Astrocyte of the spinal cord (primary cell): ENCODE measurements at regions not wholly inside any gene's neighbourhood (a gene's known extent, or its start where the extent isn't known, plus 50 kb on each side); places are given as distances from the start of the nearest gene placed in this dataset.
"Not testable (repeated sequence)": the region's sequence is repeated elsewhere in the genome, so short reads cannot be mapped to it uniquely, and the experiment has no call there.

ENCODE experiments used
- DNase-seq: peaks from one replicate; pipeline ENCODE4 v3.0.0; 2011; ENCODE audit warnings: low read depth, low spot score
- H3K4me3 ChIP-seq: 2 replicates; pipeline ENCODE4 v1.5.1; 2011; ENCODE audit warnings: low read depth, mild to moderate bottlenecking, low read length, moderate library complexity
- CTCF ChIP-seq: IDR thresholded peaks from 2 replicates; pipeline ENCODE4 v1.5.1; 2012; ENCODE audit warnings: low read depth, mild to moderate bottlenecking, low read length, inconsistent platforms
- in situ Hi-C: cut with HindIII; loops from 2 replicates; pipeline ENCODE4 v1.10.0; 2017; ENCODE audit warnings: low sequenced_read_pairs

DNA sequence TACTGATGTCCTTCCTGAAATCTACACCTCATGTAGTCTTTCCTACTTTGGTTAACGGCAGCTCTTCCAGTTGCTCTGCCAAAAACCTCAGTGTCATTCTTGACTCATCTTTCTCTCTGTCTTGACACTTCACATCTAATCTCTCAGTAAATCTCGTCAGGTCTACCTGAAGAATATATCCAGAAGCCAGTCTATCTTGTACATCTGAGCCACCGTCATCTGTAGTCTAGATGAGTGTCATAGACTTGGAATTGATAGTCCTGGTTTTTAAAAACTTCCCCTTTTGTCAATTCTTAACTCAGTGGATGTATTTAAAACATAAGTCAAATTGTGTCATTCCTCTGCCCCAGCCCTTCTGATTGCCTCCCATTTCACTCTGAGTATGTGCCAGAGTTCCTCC lies 90.6 kb downstream of the CCDC74A start:
- in situ Hi-C loops, DNase-seq, H3K4me3 ChIP-seq: not testable (repeated sequence)

DNA sequence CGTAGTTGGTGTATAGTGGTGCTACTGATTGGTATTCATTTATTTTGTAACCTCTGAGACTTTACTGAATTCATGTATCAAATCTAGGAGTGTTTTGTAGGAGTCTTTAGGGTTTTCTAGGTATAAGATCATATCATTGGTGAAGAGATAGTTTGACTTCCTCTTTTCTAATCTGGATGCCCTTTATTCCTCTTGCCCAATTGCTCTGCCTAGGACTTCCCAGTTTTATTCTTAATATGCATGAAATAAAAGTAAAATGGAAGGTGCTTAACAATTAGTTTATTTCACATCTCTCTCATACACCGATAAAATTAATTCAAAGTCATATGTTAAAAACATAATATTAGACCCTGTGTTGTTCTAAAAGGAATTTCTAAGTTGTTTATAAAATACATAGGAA lies 95.2 kb downstream of the CCDC74A start:
- H3K4me3 ChIP-seq, DNase-seq, in situ Hi-C loops: not testable (repeated sequence)

DNA sequence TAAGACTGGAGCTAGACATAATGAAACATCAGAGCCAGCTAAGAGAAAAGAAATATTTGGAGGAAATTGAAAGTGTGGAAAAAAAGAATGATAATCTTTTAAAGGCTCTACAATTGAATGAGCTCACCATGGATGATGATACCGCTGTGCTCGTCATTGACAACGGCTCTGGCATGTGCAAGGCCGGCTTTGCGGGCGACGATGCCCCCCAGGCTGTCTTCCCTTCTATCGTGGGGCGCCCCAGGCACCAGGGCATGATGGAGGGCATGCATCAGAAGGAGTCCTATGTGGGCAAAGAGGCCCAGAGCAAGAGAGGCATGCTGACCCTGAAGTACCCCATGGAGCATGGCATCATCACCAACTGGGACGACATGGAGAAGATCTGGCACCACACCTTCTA lies 98.3 kb downstream of the CCDC74A start:
- H3K4me3 ChIP-seq, in situ Hi-C loops, DNase-seq: not testable (repeated sequence)

- in situ Hi-C loops, DNase-seq, H3K4me3 ChIP-seq: not testable (repeated sequence)
Measured at GRCh38 chr2:131626565-131626964, 98.9 kb downstream of the CCDC74A start.

GRCh38 chr2:131627777-131628176 lies 100.1 kb downstream of the CCDC74A start:
- H3K4me3 ChIP-seq, DNase-seq, in situ Hi-C loops: not testable (repeated sequence)

GRCh38 chr2:131631648-131632047 lies 104.0 kb downstream of the CCDC74A start:
- H3K4me3 ChIP-seq, in situ Hi-C loops, DNase-seq: not testable (repeated sequence)

- DNase-seq, in situ Hi-C loops: not testable (repeated sequence)
Measured at GRCh38 chr2:131633405-131633804, 105.7 kb downstream of the CCDC74A start.

DNA sequence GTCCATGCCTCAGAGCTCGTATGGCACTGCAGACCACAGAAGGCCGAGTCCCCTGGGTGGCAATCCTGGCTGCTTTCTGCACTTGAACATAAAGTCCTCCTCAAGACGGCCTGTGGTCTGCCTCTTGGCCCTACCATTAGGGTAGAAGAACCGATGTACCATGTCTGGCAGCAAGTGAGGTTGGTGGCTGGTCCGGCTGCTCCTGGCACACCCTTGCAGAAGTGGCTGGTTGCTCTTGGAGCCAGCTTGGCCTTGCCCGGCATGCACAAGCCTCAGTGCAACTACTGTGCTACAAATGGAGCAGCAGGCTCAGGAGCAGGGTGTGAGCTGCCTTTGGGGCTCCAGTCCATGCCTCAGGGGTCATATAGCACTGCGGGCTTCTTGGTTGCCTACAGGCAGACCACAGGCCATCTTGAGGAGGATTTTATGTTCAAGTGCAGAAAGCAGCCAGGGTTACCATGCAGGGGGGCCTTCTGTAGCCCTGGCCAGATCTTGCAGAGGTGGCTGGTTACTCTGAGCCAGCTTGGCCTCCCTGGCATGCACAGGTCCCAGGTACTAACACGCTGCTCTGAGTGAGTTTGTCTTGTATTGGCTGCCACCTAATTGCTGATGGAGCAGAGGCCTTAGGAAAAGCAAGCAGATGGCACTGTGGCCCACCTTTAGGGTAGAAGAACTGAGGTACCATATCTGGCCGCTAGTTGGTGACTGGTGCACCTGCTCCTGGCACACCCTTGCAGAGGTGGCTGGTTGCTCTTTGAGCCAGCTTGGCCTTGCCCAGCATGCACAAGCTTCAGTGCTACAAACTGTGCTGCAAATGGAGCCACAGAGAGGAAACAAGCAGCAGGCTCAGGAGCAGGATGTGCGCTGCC lies 106.4 kb downstream of the CCDC74A start:
- DNase-seq, H3K4me3 ChIP-seq, in situ Hi-C loops: not testable (repeated sequence)

More at GRCh38 chr2:131633405-131633804, 105.7 kb downstream of the CCDC74A start:
- not testable (repeated sequence) for H3K4me3 ChIP-seq

- DNase-seq, result no peak
- in situ Hi-C loops, result no loop called here
- TF ChIP-seq CTCF, result no peak
Measured at GRCh38 chr2:131635611-131636010, 107.9 kb downstream of the CCDC74A start.

GRCh38 chr2:131636704-131637308 lies 109.1 kb downstream of the CCDC74A start:
- DNase-seq, in situ Hi-C loops, H3K4me3 ChIP-seq: not testable (repeated sequence)

More at GRCh38 chr2:131635611-131636010, 107.9 kb downstream of the CCDC74A start:
- H3K4me3 ChIP-seq, result no peak overlapping the region

GRCh38 chr2:131639001-131639620 lies 111.4 kb downstream of the CCDC74A start:
- H3K4me3 ChIP-seq, DNase-seq, in situ Hi-C loops: not testable (repeated sequence)
